HepG2 (cell line): ENCODE measurements at regions not wholly inside any gene's neighbourhood (a gene's known extent, or its start where the extent isn't known, plus 50 kb on each side); places are given as distances from the start of the nearest gene placed in this dataset.

ENCODE experiments used
- ATAC-seq: fragments of 200-7000 bp; cut with Tn5 transposase; 3 replicates; pipeline ENCODE4 v1.9.1; 2020; ENCODE audit warnings: mild to moderate bottlenecking, moderate library complexity
- BruUV-seq: library from RNA; stranded (reverse); fragments of 400-500 nt; replicated peaks from 2 replicates; lab custom pipeline; 2021; lab: Mats Ljungman, UMichigan
- CTCF ChIA-PET: fragments of 300-600 bp; formaldehyde crosslinking; extraction: SDS; loops from one replicate; lab custom pipeline; 2021; ENCODE audit warnings: low total read pairs, inconsistent platforms, low intra/inter-chr PET ratio; lab: Yijun Ruan, JAX
- POLR2A ChIA-PET: fragments of 350-600 bp; sonication (Branson Sonifier 250); formaldehyde crosslinking; loops from one replicate; lab custom pipeline; 2020; ENCODE audit warnings: antibody characterized with exemption, inconsistent platforms; lab: Yijun Ruan, JAX
- DNase-seq: peaks from one replicate; pipeline ENCODE4 v3.0.0-alpha.2; 2015; ENCODE audit warnings: low spot score
- FAIRE-seq: peaks from 3 replicates; lab custom pipeline; 2011; peaks lifted over from hg19 to GRCh38; lab: Jason Lieb, UNC
- H2AFZ ChIP-seq: one replicate; pipeline ENCODE4 v1.6.1; 2011; ENCODE audit warnings: low read length, inconsistent platforms
- H3K27ac ChIP-seq: fragments of 300-600 bp; 3 replicates; pipeline ENCODE4 v1.8.0; 2011; ENCODE audit warnings: mixed run types, mild to moderate bottlenecking, mixed read lengths, low read length, inconsistent platforms; ENCODE audit not compliant: insufficient read depth; ENCODE audit errors: extremely low read length
- H3K27me3 ChIP-seq, 2 experiments: fragments of 200-600 bp in 1 of 2; 2 replicates in 1 of 2; 3 replicates in 1 of 2; pipeline versions ENCODE4 v1.6.0 to v1.8.0; 2011; ENCODE audit warnings: low read length in 2 of 2, mild to moderate bottlenecking in 2 of 2, moderate library complexity in 2 of 2, inconsistent platforms in 1 of 2; ENCODE audit not compliant: insufficient read depth in 2 of 2, control insufficient read depth in 1 of 2
- H3K36me3 ChIP-seq, 2 experiments: fragments of 200-600 bp in 1 of 2; replicated peaks in 1 of 2; 2 replicates in 1 of 2; 3 replicates in 1 of 2; pipeline versions ENCODE4 v1.5.1 to v1.8.0; 2011; ENCODE audit warnings: low read length in 2 of 2, inconsistent platforms in 1 of 2; ENCODE audit not compliant: insufficient read depth in 2 of 2, control insufficient read depth in 1 of 2
- H3K4me1 ChIP-seq: 2 replicates; pipeline ENCODE4 v1.5.1; 2012; ENCODE audit warnings: low read length, inconsistent platforms; ENCODE audit not compliant: insufficient read depth
- H3K4me2 ChIP-seq: 2 replicates; pipeline ENCODE4 v1.6.0; 2011; ENCODE audit warnings: low read depth, low read length, inconsistent platforms
- H3K4me3 ChIP-seq, 3 experiments: fragments of 200-600 bp in 1 of 3; sonication (generic), shearing (Covaris generic) in 1 of 3; replicated peaks in 1 of 3; 2 replicates each; pipeline ENCODE4 v1.5.1; 2011 to 2016; ENCODE audit warnings: low read length in 3 of 3, inconsistent platforms in 2 of 3, low read depth in 2 of 3, mild to moderate bottlenecking in 2 of 3, control low read depth in 1 of 3, mixed read lengths in 1 of 3; ENCODE audit not compliant: insufficient read depth in 1 of 3
- H3K79me2 ChIP-seq: one replicate; pipeline ENCODE4 v1.6.1; 2011; ENCODE audit warnings: low read length, inconsistent platforms; ENCODE audit not compliant: insufficient read depth
- H3K9ac ChIP-seq: 2 replicates; pipeline ENCODE4 v1.6.0; 2011; ENCODE audit warnings: mild to moderate bottlenecking, low read depth, low read length, inconsistent platforms; ENCODE audit not compliant: insufficient read depth
- H3K9me3 ChIP-seq: 2 replicates; pipeline ENCODE4 v1.5.1; 2012; ENCODE audit warnings: mild to moderate bottlenecking, low read length
- H4K20me1 ChIP-seq: 2 replicates; pipeline ENCODE4 v1.6.0; 2011; ENCODE audit warnings: inconsistent platforms, mild to moderate bottlenecking, low read length, moderate library complexity; ENCODE audit not compliant: insufficient read depth
- EEA1 ChIP-seq: sonication (generic); formaldehyde crosslinking; IDR thresholded peaks from 2 replicates; pipeline ENCODE4 v1.5.1; 2020; ENCODE audit warnings: mild to moderate bottlenecking, missing genetic modification reagents, borderline replicate concordance
- FOXK1 ChIP-seq: sonication (generic); formaldehyde crosslinking; IDR thresholded peaks from 2 replicates; pipeline ENCODE4 v1.4.0; 2020; ENCODE audit warnings: low read depth, missing genetic modification reagents, borderline replicate concordance
- KDM3A ChIP-seq: IDR thresholded peaks from 2 replicates; pipeline ENCODE4 v1.6.1; 2018; ENCODE audit warnings: low read depth, missing compliant biosample characterization
- NONO ChIP-seq, 2 experiments: fragments of 450-650 bp in 1 of 2; sonication (generic) in 1 of 2; formaldehyde crosslinking in 1 of 2; IDR thresholded peaks in 1 of 2; conservative IDR thresholded peaks in 1 of 2; 2 replicates each; pipeline versions ENCODE4 v1.6.1 to v1.8.0; 2017 to 2022; ENCODE audit warnings: mild to moderate bottlenecking in 1 of 2, missing genetic modification reagents in 1 of 2, moderate library complexity in 1 of 2
- PHB2 ChIP-seq: fragments of 450-650 bp; IDR thresholded peaks from 2 replicates; pipeline ENCODE4 v1.6.1; 2018; ENCODE audit not compliant: partially characterized antibody
- SETDB1 ChIP-seq: sonication (generic); formaldehyde crosslinking; IDR thresholded peaks from 2 replicates; pipeline ENCODE4 v1.5.1; 2020; ENCODE audit warnings: missing genetic modification reagents, mild to moderate bottlenecking, borderline replicate concordance
- SMAD9 ChIP-seq: sonication (generic); formaldehyde crosslinking; IDR thresholded peaks from 2 replicates; pipeline ENCODE4 v1.5.1; 2020; ENCODE audit warnings: mild to moderate bottlenecking, missing genetic modification reagents
- SRF ChIP-seq: IDR thresholded peaks from 2 replicates; pipeline ENCODE4 v1.6.1; 2011; ENCODE audit warnings: mild to moderate bottlenecking, low read depth, low read length, moderate library complexity
- TEAD3 ChIP-seq: optimal IDR thresholded peaks from 2 replicates; pipeline ENCODE3; 2016; ENCODE audit warnings: borderline replicate concordance
- TOE1 ChIP-seq: sonication (generic); formaldehyde crosslinking; IDR thresholded peaks from 2 replicates; pipeline ENCODE4 v1.4.0; 2020; ENCODE audit warnings: mild to moderate bottlenecking, missing genetic modification reagents
- ZNF24 ChIP-seq: fragments of 450-650 bp; IDR thresholded peaks from 2 replicates; pipeline ENCODE4 v1.6.1; 2017; ENCODE audit warnings: antibody characterized with exemption, mild to moderate bottlenecking
- ZNF605 ChIP-seq: sonication (generic); formaldehyde crosslinking; IDR thresholded peaks from 2 replicates; pipeline ENCODE4 v1.8.0; 2022; ENCODE audit warnings: mild to moderate bottlenecking, missing genetic modification reagents
- ZSCAN22 ChIP-seq: sonication (generic); formaldehyde crosslinking; IDR thresholded peaks from 2 replicates; pipeline ENCODE4 v1.4.0; 2020; ENCODE audit warnings: mild to moderate bottlenecking, missing genetic modification reagents
- WGBS: methylation state at CpG from one replicate; pipeline ENCODE4 v1.1.6; 2017; ENCODE audit warnings: low lambda C conversion rate; 5-methylcytosine and 5-hydroxymethylcytosine counted together
- in situ Hi-C: cut with HindIII; loops from 2 replicates; pipeline ENCODE4 v1.10.0; 2017; ENCODE audit warnings: low pct_unique_long_range_greater_than_20kb; ENCODE audit not compliant: extremely low pct_ligation_motif_present
- intact Hi-C: fragments of 100-400 bp; cut with micrococcal nuclease; formaldehyde crosslinking; loops from one replicate; pipeline ENCODE4 v1.10.0; 2022; ENCODE audit not compliant: unreplicated experiment
- TF ChIP-seq, protein P1 (sequence below): sonication (generic); formaldehyde crosslinking; conservative IDR thresholded peaks from 2 replicates; pipeline ENCODE4 v1.4.0; 2020; ENCODE audit warnings: missing genetic modification reagents
- TF ChIP-seq, protein P2 (sequence below): sonication (generic); formaldehyde crosslinking; IDR thresholded peaks from 2 replicates; pipeline ENCODE4 v1.8.1; 2023; ENCODE audit warnings: mild to moderate bottlenecking, missing genetic modification reagents
- TF ChIP-seq, protein P3 (sequence below): sonication (generic); formaldehyde crosslinking; IDR thresholded peaks from 2 replicates; pipeline ENCODE4 v1.5.0; 2020; ENCODE audit warnings: missing genetic modification reagents

DNA sequence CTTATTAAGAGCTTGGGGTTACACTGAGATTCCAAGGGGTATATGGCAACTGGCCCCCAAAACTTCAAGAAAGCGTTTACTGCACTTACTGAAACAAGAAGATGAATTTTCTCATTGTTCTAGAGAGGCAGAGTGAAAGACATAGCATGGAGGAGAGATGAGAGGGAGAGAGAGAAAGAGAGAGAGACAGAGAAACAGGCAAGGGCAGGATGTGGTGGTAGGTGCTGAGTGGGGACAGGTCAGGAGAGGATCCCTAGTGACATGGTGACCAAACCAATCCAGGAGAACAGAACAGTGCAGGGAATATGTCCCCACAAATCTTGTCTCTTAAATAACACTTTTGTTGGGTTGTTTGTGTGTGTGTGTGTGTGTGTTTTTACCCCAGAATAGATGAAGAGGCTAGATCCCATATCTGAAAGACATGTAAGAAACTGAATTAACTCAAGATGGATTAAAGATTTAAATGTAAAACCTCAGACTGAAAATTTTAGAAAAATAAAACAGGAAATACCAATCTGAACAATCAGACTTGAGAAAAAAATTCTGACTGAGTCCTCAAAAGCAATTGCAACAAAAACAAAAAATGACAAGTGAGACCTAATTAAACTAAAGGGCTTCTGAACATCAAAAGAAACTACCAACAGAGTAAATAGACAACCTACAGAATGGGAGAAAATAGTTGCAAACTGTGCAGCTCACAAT lies 202.2 kb downstream of the QDPR start:
- ATAC-seq (no peak), FAIRE-seq (no peak)
- ChIA-PET POLR2A (no interaction called here), CTCF (no interaction called here)
- Histone ChIP-seq H3K9ac (no peak overlapping the region), H3K36me3 (no peaks in the 10 kb centered on the region), H3K79me2 (no peaks in the 10 kb centered on the region), H3K27me3 (no peaks in the 10 kb centered on the region), H3K4me1 (no peaks in the 10 kb centered on the region), H3K4me3 (no peak overlapping the region), H2AFZ (no peak overlapping the region), H3K9me3 (no peaks in the 10 kb centered on the region), H3K27ac (no peak overlapping the region), H4K20me1 (no peaks in the 10 kb centered on the region)
- in situ Hi-C loops, result no loop called here
- no peak for TF ChIP-seq SMAD9
- no peak for TF ChIP-seq NONO (IDR thresholded peaks at IDR 0.05)
- TF ChIP-seq NONO (CRISPR knock-in tag; conservative IDR thresholded peaks at IDR 0.05), result no peak
- TF ChIP-seq, protein P1, sequence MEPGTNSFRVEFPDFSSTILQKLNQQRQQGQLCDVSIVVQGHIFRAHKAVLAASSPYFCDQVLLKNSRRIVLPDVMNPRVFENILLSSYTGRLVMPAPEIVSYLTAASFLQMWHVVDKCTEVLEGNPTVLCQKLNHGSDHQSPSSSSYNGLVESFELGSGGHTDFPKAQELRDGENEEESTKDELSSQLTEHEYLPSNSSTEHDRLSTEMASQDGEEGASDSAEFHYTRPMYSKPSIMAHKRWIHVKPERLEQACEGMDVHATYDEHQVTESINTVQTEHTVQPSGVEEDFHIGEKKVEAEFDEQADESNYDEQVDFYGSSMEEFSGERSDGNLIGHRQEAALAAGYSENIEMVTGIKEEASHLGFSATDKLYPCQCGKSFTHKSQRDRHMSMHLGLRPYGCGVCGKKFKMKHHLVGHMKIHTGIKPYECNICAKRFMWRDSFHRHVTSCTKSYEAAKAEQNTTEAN (CRISPR knock-in tag), result no peak
- TF ChIP-seq, protein P2, sequence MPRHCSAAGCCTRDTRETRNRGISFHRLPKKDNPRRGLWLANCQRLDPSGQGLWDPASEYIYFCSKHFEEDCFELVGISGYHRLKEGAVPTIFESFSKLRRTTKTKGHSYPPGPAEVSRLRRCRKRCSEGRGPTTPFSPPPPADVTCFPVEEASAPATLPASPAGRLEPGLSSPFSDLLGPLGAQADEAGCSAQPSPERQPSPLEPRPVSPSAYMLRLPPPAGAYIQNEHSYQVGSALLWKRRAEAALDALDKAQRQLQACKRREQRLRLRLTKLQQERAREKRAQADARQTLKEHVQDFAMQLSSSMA (CRISPR knock-in tag), result no peak
- no peak for TF ChIP-seq SETDB1 (CRISPR knock-in tag)
- TF ChIP-seq, all 625 proteins: peak for 0
- no peak for DNase-seq
- no peak overlapping the region for H3K4me2 ChIP-seq
- WGBS, result 0% methylated on average over 1 of the region's 1 CpG
- BruUV-seq, result no TSS peak
- intact Hi-C loops, result no loop called here

DNA sequence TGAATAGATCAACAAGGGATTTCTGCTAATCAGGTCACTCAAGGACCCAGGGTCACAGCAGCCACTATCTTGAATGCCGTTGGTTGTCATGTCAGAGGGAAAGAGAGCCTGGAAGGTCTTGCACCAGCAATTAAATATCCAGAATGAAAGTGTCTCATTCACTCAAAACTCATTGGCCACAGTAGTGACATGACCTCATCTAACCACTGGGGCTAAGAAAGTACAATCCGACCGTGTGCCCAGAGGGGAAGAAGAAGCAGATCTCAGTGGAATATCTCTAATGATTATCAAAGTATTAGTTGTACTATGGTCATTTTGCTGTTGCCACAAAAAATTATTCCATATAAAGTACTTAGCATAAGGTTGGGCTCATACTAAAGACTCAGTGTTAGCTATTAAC lies 210.0 kb downstream of the QDPR start:
- BruUV-seq, result no TSS peak
- Histone ChIP-seq H3K9me3 (no peaks in the 10 kb centered on the region), H3K27me3 (no peaks in the 10 kb centered on the region), H2AFZ (no peak overlapping the region), H3K36me3 (no peaks in the 10 kb centered on the region), H3K4me3 (no peak overlapping the region), H3K4me2 (no peak overlapping the region), H4K20me1 (no peaks in the 10 kb centered on the region), H3K27ac (no peak overlapping the region), H3K4me1 (no peaks in the 10 kb centered on the region), H3K9ac (no peak overlapping the region), H3K79me2 (no peaks in the 10 kb centered on the region)
- DNase-seq (no peak), ATAC-seq (no peak), FAIRE-seq (no peak)
- ChIA-PET CTCF (no interaction called here), POLR2A (no interaction called here)
- intact Hi-C loops (no loop called here), in situ Hi-C loops (no loop called here)
- WGBS, result 3% methylated on average over 3 of the region's 3 CpGs
- TF ChIP-seq ZNF24, result no peak
- no peak for TF ChIP-seq PHB2
- no peak for TF ChIP-seq TOE1 (CRISPR knock-in tag)
- no peak for TF ChIP-seq KDM3A (CRISPR knock-in tag)
- no peak for TF ChIP-seq FOXK1 (CRISPR knock-in tag)
- TF ChIP-seq TEAD3 (CRISPR knock-in tag), result no peak
- TF ChIP-seq, protein P3, sequence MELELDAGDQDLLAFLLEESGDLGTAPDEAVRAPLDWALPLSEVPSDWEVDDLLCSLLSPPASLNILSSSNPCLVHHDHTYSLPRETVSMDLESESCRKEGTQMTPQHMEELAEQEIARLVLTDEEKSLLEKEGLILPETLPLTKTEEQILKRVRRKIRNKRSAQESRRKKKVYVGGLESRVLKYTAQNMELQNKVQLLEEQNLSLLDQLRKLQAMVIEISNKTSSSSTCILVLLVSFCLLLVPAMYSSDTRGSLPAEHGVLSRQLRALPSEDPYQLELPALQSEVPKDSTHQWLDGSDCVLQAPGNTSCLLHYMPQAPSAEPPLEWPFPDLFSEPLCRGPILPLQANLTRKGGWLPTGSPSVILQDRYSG, result no peak
- TF ChIP-seq ZNF605, result no peak
- no peak for TF ChIP-seq EEA1 (CRISPR knock-in tag)
- TF ChIP-seq SRF, result no peak
- TF ChIP-seq ZSCAN22 (CRISPR knock-in tag), result no peak
